Right atrium auricular region (tissue), 2 donors: ENCODE measurements at regions not wholly inside any gene's neighbourhood (a gene's known extent, or its start where the extent isn't known, plus 50 kb on each side); places are given as distances from the start of the nearest gene placed in this dataset.

ENCODE experiments used
- DNase-seq: peaks from one replicate; pipeline ENCODE4 v3.0.0-alpha.2; 2019; ENCODE audit warnings: low spot score
- H3K27ac ChIP-seq, 2 donors: fragments of 200-600 bp; sonication (generic); 1 replicate in 1 of 2; 2 replicates in 1 of 2; pipeline ENCODE4 v1.5.1; 2016 to 2019
- H3K27me3 ChIP-seq, 2 donors: fragments of 200-600 bp; sonication (generic); one replicate each; pipeline versions ENCODE4 v1.5.1 to v1.6.0; 2017 to 2019
- H3K36me3 ChIP-seq: fragments of 200-600 bp; sonication (generic); one replicate; pipeline ENCODE4 v1.5.1; 2016
- H3K4me1 ChIP-seq, 2 donors: fragments of 200-600 bp; sonication (generic); one replicate each; pipeline versions ENCODE4 v1.5.1 to v1.6.0; 2017 to 2019
- H3K4me3 ChIP-seq, 2 donors: fragments of 200-600 bp; sonication (generic); 1 replicate in 1 of 2; 2 replicates in 1 of 2; pipeline ENCODE4 v1.5.1; 2017 to 2019; ENCODE audit warnings: mild to moderate bottlenecking in 1 of 2, moderate library complexity in 1 of 2
- H3K9me3 ChIP-seq, 2 donors: fragments of 200-600 bp; sonication (generic); one replicate each; pipeline ENCODE4 v1.5.1; 2019
- TF ChIP-seq, protein P1 (sequence below), 2 donors: fragments of 200-600 bp; sonication (generic); IDR thresholded peaks; one replicate each; pipeline ENCODE4 v1.5.1; 2019; ENCODE audit warnings: antibody characterized with exemption in 2 of 2

GRCh38 chr16:26756633-26757032 is 310.1 kb upstream of the C16orf82 start:
- DNase-seq, result no peak
- Histone ChIP-seq H3K27me3 (no peaks in the 10 kb centered on the region), H3K36me3 (no peaks in the 10 kb centered on the region), H3K4me3 (no peak overlapping the region), H3K9me3 (no peaks in the 10 kb centered on the region), H3K27ac (no peak overlapping the region), H3K4me1 (no peaks in the 10 kb centered on the region)
- TF ChIP-seq, protein P1, sequence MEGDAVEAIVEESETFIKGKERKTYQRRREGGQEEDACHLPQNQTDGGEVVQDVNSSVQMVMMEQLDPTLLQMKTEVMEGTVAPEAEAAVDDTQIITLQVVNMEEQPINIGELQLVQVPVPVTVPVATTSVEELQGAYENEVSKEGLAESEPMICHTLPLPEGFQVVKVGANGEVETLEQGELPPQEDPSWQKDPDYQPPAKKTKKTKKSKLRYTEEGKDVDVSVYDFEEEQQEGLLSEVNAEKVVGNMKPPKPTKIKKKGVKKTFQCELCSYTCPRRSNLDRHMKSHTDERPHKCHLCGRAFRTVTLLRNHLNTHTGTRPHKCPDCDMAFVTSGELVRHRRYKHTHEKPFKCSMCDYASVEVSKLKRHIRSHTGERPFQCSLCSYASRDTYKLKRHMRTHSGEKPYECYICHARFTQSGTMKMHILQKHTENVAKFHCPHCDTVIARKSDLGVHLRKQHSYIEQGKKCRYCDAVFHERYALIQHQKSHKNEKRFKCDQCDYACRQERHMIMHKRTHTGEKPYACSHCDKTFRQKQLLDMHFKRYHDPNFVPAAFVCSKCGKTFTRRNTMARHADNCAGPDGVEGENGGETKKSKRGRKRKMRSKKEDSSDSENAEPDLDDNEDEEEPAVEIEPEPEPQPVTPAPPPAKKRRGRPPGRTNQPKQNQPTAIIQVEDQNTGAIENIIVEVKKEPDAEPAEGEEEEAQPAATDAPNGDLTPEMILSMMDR (IDR thresholded peaks at IDR 0.05), result no peak

GRCh38 chr16:26762594-26762993 is 304.1 kb upstream of the C16orf82 start:
- Histone ChIP-seq H3K36me3 (no peaks in the 10 kb centered on the region), H3K4me1 (no peaks in the 10 kb centered on the region), H3K27me3 (no peaks in the 10 kb centered on the region), H3K4me3 (no peak overlapping the region), H3K9me3 (no peaks in the 10 kb centered on the region), H3K27ac (no peak overlapping the region)
- TF ChIP-seq, protein P1 (IDR thresholded peaks at IDR 0.05), result no peak
- no peak for DNase-seq

DNA sequence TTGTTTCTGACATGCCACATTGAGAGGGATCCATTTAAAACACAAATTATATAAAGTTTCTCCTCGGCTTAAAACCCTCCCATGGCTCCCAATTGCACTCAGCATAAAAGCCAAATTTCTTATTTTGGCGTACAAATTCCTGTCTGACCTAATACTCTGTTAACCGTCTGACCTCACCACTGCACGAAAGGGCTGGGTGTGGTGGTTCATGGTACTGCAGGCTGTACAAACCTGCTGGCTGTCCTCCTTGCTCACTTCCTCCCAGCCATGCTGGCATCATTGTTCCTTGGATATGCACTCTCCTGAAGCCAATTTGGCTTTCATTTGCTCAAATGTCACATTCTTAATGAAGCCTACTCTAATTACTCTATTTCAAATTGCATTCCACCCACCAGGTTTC is 301.6 kb upstream of the C16orf82 start:
- Histone ChIP-seq H3K27me3 (no peaks in the 10 kb centered on the region), H3K4me3 (no peak overlapping the region), H3K27ac (no peak overlapping the region), H3K4me1 (peaks cover 0 to 6% of the 10 kb centered on the region in 2 donors), H3K9me3 (no peaks in the 10 kb centered on the region), H3K36me3 (no peaks in the 10 kb centered on the region)
- TF ChIP-seq, protein P1 (IDR thresholded peaks at IDR 0.05), result peak in 1 of 2 donors; percentile 37
- DNase-seq, result no peak

DNA sequence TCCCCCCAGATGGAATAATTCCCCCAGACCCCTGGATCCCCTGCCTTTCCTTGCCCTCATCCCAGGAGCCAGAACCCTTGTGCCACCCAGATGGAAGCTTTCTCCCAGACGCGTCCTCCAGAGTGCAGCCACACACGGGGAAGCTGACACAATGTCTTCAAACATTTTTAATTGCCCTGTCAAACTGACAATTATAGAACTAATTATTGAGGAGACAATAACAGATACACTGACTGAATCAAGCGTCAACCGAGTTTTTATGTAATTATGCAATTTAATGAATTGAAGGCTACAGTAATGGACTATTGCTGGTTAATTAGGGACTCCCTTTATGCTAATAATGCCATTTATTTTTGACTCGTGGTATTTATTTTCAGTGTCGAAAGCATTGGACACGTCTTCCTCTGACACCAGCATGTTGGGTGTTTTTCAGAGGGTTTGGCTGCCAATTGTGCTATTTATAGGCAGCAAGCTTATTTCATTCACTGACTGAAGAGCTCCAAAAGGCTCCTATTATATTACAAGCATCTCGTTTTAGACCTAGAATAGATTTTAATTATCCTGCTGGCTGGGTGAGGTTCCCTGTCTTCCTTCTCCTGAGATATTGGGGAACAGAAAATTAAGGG is 298.2 kb upstream of the C16orf82 start:
- DNase-seq, result no peak
- peaks cover 0 to 6% of the 10 kb centered on the region in 2 donors for H3K4me1 ChIP-seq
- no peaks in the 10 kb centered on the region for H3K27me3 ChIP-seq
- no peaks in the 10 kb centered on the region for H3K36me3 ChIP-seq
- no peaks in the 10 kb centered on the region for H3K9me3 ChIP-seq
- TF ChIP-seq, protein P1 (IDR thresholded peaks at IDR 0.05), result no peak
- no peak overlapping the region for H3K27ac ChIP-seq
- no peak overlapping the region for H3K4me3 ChIP-seq

DNA sequence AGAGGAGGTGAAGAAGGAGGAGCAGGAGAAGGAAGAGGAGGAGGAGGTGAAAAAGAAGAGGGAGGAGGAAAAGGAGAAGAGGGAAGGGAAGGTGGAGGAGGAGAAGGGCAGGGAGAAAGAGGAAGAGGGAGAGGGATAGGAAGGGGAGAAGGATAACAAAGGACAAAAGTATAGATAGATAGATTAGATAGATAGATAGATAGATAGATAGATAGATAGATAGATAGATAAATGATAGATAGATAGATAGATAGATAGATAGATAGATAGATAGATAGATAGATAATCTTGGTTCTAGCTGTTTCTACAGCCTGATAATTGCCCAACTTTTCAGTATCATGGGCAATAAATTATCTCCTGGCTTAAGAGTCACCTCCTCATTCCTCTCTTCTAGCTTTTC is 296.2 kb upstream of the C16orf82 start:
- no peak for DNase-seq

More for the DNA sequence above, 296.2 kb upstream of the C16orf82 start:
- Histone ChIP-seq H3K27me3 (no peaks in the 10 kb centered on the region), H3K4me1 (peaks cover 0 to 6% of the 10 kb centered on the region in 2 donors), H3K9me3 (no peaks in the 10 kb centered on the region), H3K27ac (no peak overlapping the region), H3K36me3 (no peaks in the 10 kb centered on the region), H3K4me3 (no peak overlapping the region)
- TF ChIP-seq, protein P1 (IDR thresholded peaks at IDR 0.05), result no peak
